B cell (primary cell): ENCODE measurements at regions not wholly inside any gene's neighbourhood (a gene's known extent, or its start where the extent isn't known, plus 50 kb on each side); places are given as distances from the start of the nearest gene placed in this dataset.

Experiments used
- ATAC-seq: fragments of 200-7000 bp; cut with Tn5 transposase; one replicate; pipeline ENCODE4 v1.10.0; 2021; ENCODE audit warnings: low read depth, mild to moderate bottlenecking, moderate number of reproducible peaks, moderate library complexity
- CTCF ChIA-PET: fragments of 350-600 bp; sonication (Branson Sonifier 250); formaldehyde crosslinking; loops from one replicate; lab custom pipeline; 2021; ENCODE audit warnings: antibody characterized with exemption, inconsistent platforms; lab: Charles Lee
- POLR2A ChIA-PET: fragments of 350-600 bp; sonication (Branson Sonifier 250); formaldehyde crosslinking; loops from one replicate; lab custom pipeline; 2021; ENCODE audit warnings: antibody characterized with exemption; lab: Charles Lee
- DNase-seq: peaks from one replicate; pipeline ENCODE4 v3.0.0; 2013
- H2AFZ ChIP-seq: 2 replicates; pipeline ENCODE4 v1.6.1; 2012; ENCODE audit warnings: mild to moderate bottlenecking, low read depth, low read length; ENCODE audit not compliant: insufficient read depth, poor library complexity, severe bottlenecking
- H3K27ac ChIP-seq, 2 donors: 1 replicate in 1 of 2; 2 replicates in 1 of 2; pipeline ENCODE4 v1.5.1; 2012 to 2013; ENCODE audit warnings: low read length in 2 of 2, mild to moderate bottlenecking in 2 of 2, moderate library complexity in 1 of 2
- H3K27me3 ChIP-seq, 4 experiments: fragments of 200-600 bp in 1 of 4; sonication (generic) in 1 of 4; replicated peaks in 1 of 4; 1 replicate in 2 of 4; 2 replicates in 2 of 4; pipeline versions ENCODE4 v1.6.1 to v1.7.0; 2013 to 2016; ENCODE audit warnings: low read length in 3 of 4, mild to moderate bottlenecking in 2 of 4, mixed read lengths in 1 of 4, moderate library complexity in 1 of 4; ENCODE audit not compliant: insufficient read depth in 4 of 4, control insufficient read depth in 3 of 4; ENCODE audit errors: control extremely low read depth in 1 of 4
- H3K36me3 ChIP-seq, 2 experiments: replicated peaks in 1 of 2; 1 replicate in 1 of 2; 2 replicates in 1 of 2; pipeline versions ENCODE4 v1.6.1 to v1.7.1; 2013; ENCODE audit warnings: low read length in 1 of 2; ENCODE audit not compliant: insufficient read depth in 2 of 2, control insufficient read depth in 1 of 2; ENCODE audit errors: control extremely low read depth in 1 of 2, extremely low read depth in 1 of 2
- H3K4me1 ChIP-seq, 2 donors: fragments of 200-600 bp in 1 of 2; sonication (generic) in 1 of 2; 1 replicate in 1 of 2; 2 replicates in 1 of 2; pipeline versions ENCODE4 v1.5.1 to v1.6.1; 2013 to 2017; ENCODE audit warnings: low read length in 2 of 2; ENCODE audit not compliant: control insufficient read depth in 2 of 2, insufficient read depth in 2 of 2
- H3K4me2 ChIP-seq: replicated peaks from 2 replicates; pipeline ENCODE3; 2012; ENCODE audit warnings: mild to moderate bottlenecking, low read depth, low read length; ENCODE audit not compliant: poor library complexity, severe bottlenecking
- H3K4me3 ChIP-seq, 5 experiments: fragments of 200-600 bp in 1 of 5; sonication (generic) in 1 of 5; 1 replicate in 3 of 5; 2 replicates in 2 of 5; pipeline versions ENCODE4 v1.5.1 to v1.7.0; 2011 to 2016; ENCODE audit warnings: low read length in 4 of 5, mild to moderate bottlenecking in 4 of 5, low read depth in 2 of 5, control low read depth in 1 of 5, moderate library complexity in 1 of 5; ENCODE audit not compliant: insufficient read depth in 1 of 5; ENCODE audit errors: control extremely low read depth in 1 of 5, extremely low read depth in 1 of 5
- H3K79me2 ChIP-seq: fragments of 200-600 bp; sonication (generic); one replicate; pipeline ENCODE4 v1.6.0; 2016; ENCODE audit warnings: low read length; ENCODE audit not compliant: control insufficient read depth, insufficient read depth
- H3K9ac ChIP-seq: fragments of 200-600 bp; sonication (generic); 2 replicates; pipeline ENCODE4 v1.6.1; 2017; ENCODE audit warnings: mild to moderate bottlenecking, low read length, moderate library complexity
- H3K9me3 ChIP-seq, 3 donors: one replicate each; pipeline versions ENCODE4 v1.6.1 to v1.7.1; 2013; ENCODE audit warnings: low read length in 2 of 3; ENCODE audit not compliant: control insufficient read depth in 2 of 3, insufficient read depth in 1 of 3; ENCODE audit errors: control extremely low read depth in 1 of 3
- H4K20me1 ChIP-seq: 2 replicates; pipeline ENCODE4 v1.6.0; 2012; ENCODE audit warnings: mild to moderate bottlenecking, low read length; ENCODE audit not compliant: insufficient read depth, control insufficient read depth, poor library complexity, severe bottlenecking
- H3K27ac Mint-ChIP-seq: one replicate; pipeline ENCODE4 v1.8.0; 2021; ENCODE audit warnings: mixed read lengths
- H3K27me3 Mint-ChIP-seq: one replicate; pipeline ENCODE4 v1.8.0; 2021; ENCODE audit warnings: mixed read lengths
- H3K4me1 Mint-ChIP-seq: one replicate; pipeline ENCODE4 v1.8.0; 2021; ENCODE audit warnings: mixed read lengths
- H3K4me3 Mint-ChIP-seq: one replicate; pipeline ENCODE4 v1.8.0; 2021; ENCODE audit warnings: mixed read lengths
- H3K9me3 Mint-ChIP-seq: one replicate; pipeline ENCODE4 v1.8.0; 2022; ENCODE audit warnings: mixed read lengths; ENCODE audit not compliant: insufficient read depth
- EZH2 ChIP-seq: IDR thresholded peaks from 2 replicates; pipeline ENCODE4 v1.6.1; 2012; ENCODE audit warnings: borderline replicate concordance, low read depth, mild to moderate bottlenecking, moderate library complexity, low read length; ENCODE audit not compliant: insufficient read depth, poor library complexity, severe bottlenecking
- WGBS: methylation state at CpG from one replicate; pipeline ENCODE4 v1.1.5; 2013; ENCODE audit warnings: missing lambda C conversion rate; ENCODE audit not compliant: insufficient coverage; 5-methylcytosine and 5-hydroxymethylcytosine counted together
- intact Hi-C: fragments of 100-400 bp; cut with micrococcal nuclease; formaldehyde crosslinking; loops from one replicate; pipeline ENCODE4 v1.10.0; 2022
- TF ChIP-seq, protein P1 (sequence below): fragments of 200-600 bp; IDR thresholded peaks from one replicate; pipeline ENCODE4 v1.8.0; 2022; ENCODE audit warnings: antibody characterized with exemption, mild to moderate bottlenecking

DNA sequence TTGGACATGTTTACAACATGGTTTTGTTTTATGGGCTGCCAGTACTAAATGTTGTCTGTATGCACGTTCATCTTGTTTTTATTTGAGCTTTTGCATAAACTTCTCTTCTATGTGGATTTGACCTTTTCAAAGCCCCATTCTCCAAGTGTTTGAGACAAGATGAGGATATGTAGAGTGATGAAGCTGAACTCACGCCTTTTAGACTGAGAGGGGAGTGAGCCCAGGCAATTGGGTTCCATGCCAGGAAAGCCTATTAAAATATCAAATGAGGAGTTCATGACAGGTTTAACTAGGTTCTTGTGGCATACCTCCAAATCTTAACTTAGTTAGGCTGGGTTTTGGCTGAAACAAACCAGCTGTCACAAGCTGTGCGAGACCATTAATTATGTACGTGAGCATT, 170.4 kb upstream of the LDB2 start:
- WGBS = 86% methylated on average over 1 of the region's 4 CpGs
- Histone ChIP-seq H3K4me1 (no peaks in the 10 kb centered on the region), H3K27me3 (no peaks in the 10 kb centered on the region), H4K20me1 (no peaks in the 10 kb centered on the region), H3K4me2 (no peak overlapping the region), H3K9ac (no peak overlapping the region), H3K79me2 (no peaks in the 10 kb centered on the region), H3K27ac (no peak overlapping the region), H3K4me3 (no peak overlapping the region), H3K9me3 (no peaks in the 10 kb centered on the region), H3K36me3 (no peaks in the 10 kb centered on the region), H2AFZ (no peak overlapping the region)
- TF ChIP-seq, protein P1, sequence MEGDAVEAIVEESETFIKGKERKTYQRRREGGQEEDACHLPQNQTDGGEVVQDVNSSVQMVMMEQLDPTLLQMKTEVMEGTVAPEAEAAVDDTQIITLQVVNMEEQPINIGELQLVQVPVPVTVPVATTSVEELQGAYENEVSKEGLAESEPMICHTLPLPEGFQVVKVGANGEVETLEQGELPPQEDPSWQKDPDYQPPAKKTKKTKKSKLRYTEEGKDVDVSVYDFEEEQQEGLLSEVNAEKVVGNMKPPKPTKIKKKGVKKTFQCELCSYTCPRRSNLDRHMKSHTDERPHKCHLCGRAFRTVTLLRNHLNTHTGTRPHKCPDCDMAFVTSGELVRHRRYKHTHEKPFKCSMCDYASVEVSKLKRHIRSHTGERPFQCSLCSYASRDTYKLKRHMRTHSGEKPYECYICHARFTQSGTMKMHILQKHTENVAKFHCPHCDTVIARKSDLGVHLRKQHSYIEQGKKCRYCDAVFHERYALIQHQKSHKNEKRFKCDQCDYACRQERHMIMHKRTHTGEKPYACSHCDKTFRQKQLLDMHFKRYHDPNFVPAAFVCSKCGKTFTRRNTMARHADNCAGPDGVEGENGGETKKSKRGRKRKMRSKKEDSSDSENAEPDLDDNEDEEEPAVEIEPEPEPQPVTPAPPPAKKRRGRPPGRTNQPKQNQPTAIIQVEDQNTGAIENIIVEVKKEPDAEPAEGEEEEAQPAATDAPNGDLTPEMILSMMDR = no peak
- TF ChIP-seq EZH2 = no peak
- ATAC-seq = no peak
- ChIA-PET CTCF (interaction anchor here (0.6 kb wide), 1 partner anchor 9 kb away, joined by 3 read pairs; no protein-coding TSS in a partner anchor), POLR2A (no interaction called here)
- H3K9me3 Mint-ChIP-seq = peaks cover 2% of the 10 kb centered on the region
- H3K4me1 Mint-ChIP-seq = no peaks in the 10 kb centered on the region
- no peak overlapping the region for H3K27ac Mint-ChIP-seq
- no peak for DNase-seq
- intact Hi-C loops = no loop called here
- no peaks in the 10 kb centered on the region for H3K27me3 Mint-ChIP-seq
- H3K4me3 Mint-ChIP-seq = no peak overlapping the region

DNA sequence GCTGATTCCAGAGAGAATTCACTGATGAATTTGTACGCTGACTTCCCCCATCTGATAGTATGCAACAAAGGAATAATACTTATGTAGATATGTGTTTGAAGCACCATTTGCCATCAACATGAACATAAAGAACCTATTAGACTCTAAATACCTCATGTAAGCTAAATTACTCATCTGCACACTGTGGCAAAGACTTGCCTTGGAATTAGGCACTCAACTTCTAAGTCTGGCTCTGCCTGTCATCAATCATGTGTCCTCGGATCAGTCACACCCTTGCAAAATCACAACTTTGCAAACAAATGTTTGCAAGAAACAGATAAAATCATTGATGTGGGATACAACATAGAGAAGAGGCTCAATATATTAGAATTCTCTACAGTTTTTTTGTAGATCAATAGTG, 169.9 kb upstream of the LDB2 start:
- ATAC-seq (no peak), DNase-seq (no peak)
- intact Hi-C loops = no loop called here
- no peak overlapping the region for H3K4me3 ChIP-seq
- H3K9ac ChIP-seq = no peak overlapping the region
- no peak overlapping the region for H3K4me2 ChIP-seq
- H3K9me3 Mint-ChIP-seq = peaks cover 2% of the 10 kb centered on the region
- H3K27me3 ChIP-seq = no peaks in the 10 kb centered on the region
- no peaks in the 10 kb centered on the region for H3K27me3 Mint-ChIP-seq
- H3K79me2 ChIP-seq = no peaks in the 10 kb centered on the region
- no peak overlapping the region for H3K27ac Mint-ChIP-seq
- no peaks in the 10 kb centered on the region for H3K4me1 Mint-ChIP-seq
- no peak overlapping the region for H3K4me3 Mint-ChIP-seq
- no peak overlapping the region for H2AFZ ChIP-seq
- H3K4me1 ChIP-seq = no peaks in the 10 kb centered on the region
- no peaks in the 10 kb centered on the region for H4K20me1 ChIP-seq
- H3K9me3 ChIP-seq = no peaks in the 10 kb centered on the region
- no CpG with 5 or more reads among the region's 2 CpGs for whole genome bisulfite sequencing
- H3K27ac ChIP-seq = no peak overlapping the region
- CTCF ChIA-PET = interaction anchor here (0.6 kb wide), 1 partner anchor 9 kb away, joined by 3 read pairs; no protein-coding TSS in a partner anchor
- POLR2A ChIA-PET = no interaction called here
- no peak for TF ChIP-seq EZH2
- TF ChIP-seq, protein P1 = no peak
- H3K36me3 ChIP-seq = no peaks in the 10 kb centered on the region
